ENCODE measurements at regions not wholly inside any gene's neighbourhood (a gene's known extent, or its start where the extent isn't known, plus 50 kb on each side); places are given as distances from the start of the nearest gene placed in this dataset.

DNA sequence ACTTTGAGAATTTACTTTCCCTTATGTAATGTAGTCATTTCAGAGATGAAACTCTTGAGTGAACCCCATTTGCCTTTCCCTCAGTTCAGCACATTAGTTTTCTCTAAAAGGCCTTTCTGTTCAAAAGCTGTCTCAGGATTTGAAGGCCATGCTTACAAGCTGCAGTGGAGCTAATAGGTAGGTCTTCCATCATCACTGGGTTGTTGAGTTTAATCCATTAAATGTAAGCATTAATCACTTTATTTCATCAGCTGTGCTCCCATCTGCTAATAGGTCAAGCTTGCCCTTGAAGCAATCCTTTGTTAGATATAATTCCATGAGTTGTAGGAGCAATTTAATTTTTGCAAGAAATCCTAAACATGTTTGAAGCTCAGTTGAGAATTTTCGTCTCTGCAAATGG lies 422.2 kb upstream of the ZP4 start:
- no peaks in the 10 kb centered on the region for H3K36me3 Mint-ChIP-seq (ENCODE audit: insufficient read depth)
- H3K4me1 Mint-ChIP-seq (ENCODE audit: low read depth), result peaks cover 2% of the 10 kb centered on the region
- TF ChIP-seq, protein P1, sequence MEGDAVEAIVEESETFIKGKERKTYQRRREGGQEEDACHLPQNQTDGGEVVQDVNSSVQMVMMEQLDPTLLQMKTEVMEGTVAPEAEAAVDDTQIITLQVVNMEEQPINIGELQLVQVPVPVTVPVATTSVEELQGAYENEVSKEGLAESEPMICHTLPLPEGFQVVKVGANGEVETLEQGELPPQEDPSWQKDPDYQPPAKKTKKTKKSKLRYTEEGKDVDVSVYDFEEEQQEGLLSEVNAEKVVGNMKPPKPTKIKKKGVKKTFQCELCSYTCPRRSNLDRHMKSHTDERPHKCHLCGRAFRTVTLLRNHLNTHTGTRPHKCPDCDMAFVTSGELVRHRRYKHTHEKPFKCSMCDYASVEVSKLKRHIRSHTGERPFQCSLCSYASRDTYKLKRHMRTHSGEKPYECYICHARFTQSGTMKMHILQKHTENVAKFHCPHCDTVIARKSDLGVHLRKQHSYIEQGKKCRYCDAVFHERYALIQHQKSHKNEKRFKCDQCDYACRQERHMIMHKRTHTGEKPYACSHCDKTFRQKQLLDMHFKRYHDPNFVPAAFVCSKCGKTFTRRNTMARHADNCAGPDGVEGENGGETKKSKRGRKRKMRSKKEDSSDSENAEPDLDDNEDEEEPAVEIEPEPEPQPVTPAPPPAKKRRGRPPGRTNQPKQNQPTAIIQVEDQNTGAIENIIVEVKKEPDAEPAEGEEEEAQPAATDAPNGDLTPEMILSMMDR (IDR thresholded peaks at IDR 0.05; ENCODE audit: unreplicated experiment), result no peak
- H3K27ac Mint-ChIP-seq, result no peak overlapping the region
- no peak overlapping the region for H3K4me3 Mint-ChIP-seq (ENCODE audit: low read depth)
- DNase-seq (ENCODE audit: low spot score, unreplicated experiment), result no peak
- no peaks in the 10 kb centered on the region for H3K27me3 Mint-ChIP-seq
- no peaks in the 10 kb centered on the region for H3K9me3 Mint-ChIP-seq (ENCODE audit: low read depth)

GRCh38 chr1:238306411-238306810 lies 415.7 kb upstream of the ZP4 start:
- H3K4me1 Mint-ChIP-seq (ENCODE audit: low read depth), result no peaks in the 10 kb centered on the region
- H3K9me3 Mint-ChIP-seq (ENCODE audit: low read depth), result no peaks in the 10 kb centered on the region
- TF ChIP-seq, protein P1 (IDR thresholded peaks at IDR 0.05; ENCODE audit: unreplicated experiment), result no peak
- no peak overlapping the region for H3K4me3 Mint-ChIP-seq (ENCODE audit: low read depth)
- no peak for DNase-seq (ENCODE audit: low spot score, unreplicated experiment)
- H3K27ac Mint-ChIP-seq, result no peak overlapping the region
- H3K36me3 Mint-ChIP-seq (ENCODE audit: insufficient read depth), result no peaks in the 10 kb centered on the region
- no peaks in the 10 kb centered on the region for H3K27me3 Mint-ChIP-seq

DNA sequence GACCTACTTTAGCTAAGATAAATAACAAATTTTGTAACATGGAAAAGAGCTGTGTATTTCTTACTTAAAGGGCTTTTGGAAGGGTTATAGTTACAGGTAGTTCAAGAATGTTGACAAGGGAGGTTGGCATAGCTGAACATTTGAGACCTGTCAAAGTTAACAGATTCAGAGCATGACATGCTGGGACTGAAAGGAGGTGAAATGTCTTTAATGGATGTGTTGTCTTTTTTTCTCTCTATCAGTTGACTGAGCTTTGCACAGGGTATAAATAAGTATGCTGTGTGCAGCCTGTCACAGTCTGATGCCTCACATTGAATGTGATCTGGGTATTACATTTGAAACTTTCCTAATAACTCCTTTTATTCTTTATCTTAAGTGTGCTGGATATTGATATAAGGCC lies 411.9 kb upstream of the ZP4 start:
- TF ChIP-seq, protein P1 (IDR thresholded peaks at IDR 0.05; ENCODE audit: unreplicated experiment), result no peak
- no peak overlapping the region for H3K27ac Mint-ChIP-seq
- H3K4me3 Mint-ChIP-seq (ENCODE audit: low read depth), result no peak overlapping the region
- no peaks in the 10 kb centered on the region for H3K4me1 Mint-ChIP-seq (ENCODE audit: low read depth)
- peaks cover 4% of the 10 kb centered on the region for H3K9me3 Mint-ChIP-seq (ENCODE audit: low read depth)
- no peaks in the 10 kb centered on the region for H3K27me3 Mint-ChIP-seq
- H3K36me3 Mint-ChIP-seq (ENCODE audit: insufficient read depth), result no peaks in the 10 kb centered on the region
- DNase-seq (ENCODE audit: low spot score, unreplicated experiment), result no peak

- Mint-ChIP-seq H3K9me3 (ENCODE audit: low read depth) (peaks cover 6% of the 10 kb centered on the region), H3K27ac (no peak overlapping the region), H3K4me1 (ENCODE audit: low read depth) (peaks cover 3% of the 10 kb centered on the region), H3K36me3 (ENCODE audit: insufficient read depth) (no peaks in the 10 kb centered on the region), H3K27me3 (no peaks in the 10 kb centered on the region), H3K4me3 (ENCODE audit: low read depth) (no peak overlapping the region)
- no peak for DNase-seq (ENCODE audit: low spot score, unreplicated experiment)
- TF ChIP-seq, protein P1 (IDR thresholded peaks at IDR 0.05; ENCODE audit: unreplicated experiment), result no peak
These were observed 405.6 kb upstream of the ZP4 start for GRCh38 chr1:238296371-238296770.

DNA sequence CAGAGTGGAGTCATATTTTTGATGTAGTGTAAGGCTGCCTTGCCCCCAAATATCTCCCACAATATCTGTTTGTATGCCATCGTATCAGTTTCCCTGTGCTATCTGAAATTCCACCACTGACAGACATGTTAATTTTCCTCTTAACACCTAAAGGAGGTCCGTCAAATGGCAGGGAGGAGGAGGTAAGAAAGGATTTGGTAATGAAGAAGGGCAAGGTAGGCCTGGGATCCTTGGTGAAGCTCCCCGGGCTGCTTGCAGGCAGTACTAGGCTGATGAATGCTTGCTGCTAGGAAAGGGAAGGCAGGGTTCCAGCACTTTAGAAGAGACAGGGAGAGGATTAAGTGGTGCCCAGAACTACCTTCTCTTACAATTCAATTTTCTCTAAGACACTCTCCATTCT lies 402.4 kb upstream of the ZP4 start:
- no peak for DNase-seq (ENCODE audit: low spot score, unreplicated experiment)
- no peak overlapping the region for H3K4me3 Mint-ChIP-seq (ENCODE audit: low read depth)
- H3K4me1 Mint-ChIP-seq (ENCODE audit: low read depth), result peaks cover 3% of the 10 kb centered on the region
- no peaks in the 10 kb centered on the region for H3K36me3 Mint-ChIP-seq (ENCODE audit: insufficient read depth)
- H3K27ac Mint-ChIP-seq, result peak overlapping the region; percentile 9
- H3K9me3 Mint-ChIP-seq (ENCODE audit: low read depth), result peaks cover 4% of the 10 kb centered on the region
- H3K27me3 Mint-ChIP-seq, result no peaks in the 10 kb centered on the region
- TF ChIP-seq, protein P1 (IDR thresholded peaks at IDR 0.05; ENCODE audit: unreplicated experiment), result no peak

Data from progenitor cell of endocrine pancreas (in vitro differentiated cells).